DND-41 (cell line): ENCODE measurements at regions not wholly inside any gene's neighbourhood (a gene's known extent, or its start where the extent isn't known, plus 50 kb on each side); places are given as distances from the start of the nearest gene placed in this dataset.

ENCODE experiments used
- ATAC-seq: fragments of 200-7000 bp; cut with Tn5 transposase; 3 replicates; pipeline ENCODE4 v1.9.1; 2021; ENCODE audit warnings: low read depth; ENCODE audit not compliant: insufficient read depth
- DNase-seq: peaks from one replicate; pipeline ENCODE4 v3.0.0-alpha.2; 2020
- H2AFZ ChIP-seq: 2 replicates; pipeline ENCODE4 v1.6.0; 2012; ENCODE audit warnings: low read depth, low read length
- H3K27ac ChIP-seq: 2 replicates; pipeline ENCODE4 v1.5.1; 2012; ENCODE audit warnings: low read length, inconsistent platforms
- H3K27me3 ChIP-seq: fragments of 200-600 bp; sonication (generic); 2 replicates; pipeline ENCODE4 v1.6.0; 2012; ENCODE audit warnings: low read length, mild to moderate bottlenecking, inconsistent platforms; ENCODE audit not compliant: insufficient read depth, poor library complexity
- H3K36me3 ChIP-seq: 2 replicates; pipeline ENCODE4 v1.5.1; 2012; ENCODE audit warnings: low read length, inconsistent platforms; ENCODE audit not compliant: insufficient read depth
- H3K4me1 ChIP-seq: 2 replicates; pipeline ENCODE4 v1.5.1; 2012; ENCODE audit warnings: mild to moderate bottlenecking, low read length; ENCODE audit not compliant: insufficient read depth
- H3K4me2 ChIP-seq: 2 replicates; pipeline ENCODE4 v1.6.0; 2012; ENCODE audit warnings: mild to moderate bottlenecking, moderate library complexity, low read length, inconsistent platforms; ENCODE audit not compliant: insufficient read depth
- H3K4me3 ChIP-seq, 2 experiments: fragments of 200-600 bp in 1 of 2; shearing (Covaris generic) in 1 of 2; 2 replicates each; pipeline ENCODE4 v1.5.1; 2012 to 2016; ENCODE audit warnings: inconsistent platforms in 2 of 2, low read length in 2 of 2, mild to moderate bottlenecking in 2 of 2, low read depth in 1 of 2, moderate library complexity in 1 of 2
- H3K79me2 ChIP-seq: 2 replicates; pipeline ENCODE4 v1.6.0; 2012; ENCODE audit warnings: low read length, inconsistent platforms; ENCODE audit not compliant: insufficient read depth
- H3K9ac ChIP-seq: 2 replicates; pipeline ENCODE4 v1.6.0; 2012; ENCODE audit warnings: low read depth, mild to moderate bottlenecking, inconsistent platforms, low read length, moderate library complexity
- H3K9me3 ChIP-seq: 2 replicates; pipeline ENCODE4 v1.5.1; 2012; ENCODE audit warnings: low read length, moderate library complexity, mild to moderate bottlenecking, inconsistent platforms; ENCODE audit not compliant: insufficient read depth, severe bottlenecking
- H4K20me1 ChIP-seq: 2 replicates; pipeline ENCODE4 v1.6.0; 2012; ENCODE audit warnings: low read length; ENCODE audit not compliant: insufficient read depth
- EZH2 ChIP-seq: IDR thresholded peaks from 3 replicates; pipeline ENCODE4 v1.6.1; 2012; ENCODE audit warnings: borderline replicate concordance, low read depth, mild to moderate bottlenecking, moderate library complexity, low read length, inconsistent platforms; ENCODE audit not compliant: severe bottlenecking
- TF ChIP-seq, protein P1 (sequence below): IDR thresholded peaks from 2 replicates; pipeline ENCODE4 v1.5.1; 2012; ENCODE audit warnings: borderline replicate concordance, low read length, moderate library complexity, mild to moderate bottlenecking; ENCODE audit not compliant: poor library complexity, severe bottlenecking; ENCODE audit errors: extremely low read depth

DNA sequence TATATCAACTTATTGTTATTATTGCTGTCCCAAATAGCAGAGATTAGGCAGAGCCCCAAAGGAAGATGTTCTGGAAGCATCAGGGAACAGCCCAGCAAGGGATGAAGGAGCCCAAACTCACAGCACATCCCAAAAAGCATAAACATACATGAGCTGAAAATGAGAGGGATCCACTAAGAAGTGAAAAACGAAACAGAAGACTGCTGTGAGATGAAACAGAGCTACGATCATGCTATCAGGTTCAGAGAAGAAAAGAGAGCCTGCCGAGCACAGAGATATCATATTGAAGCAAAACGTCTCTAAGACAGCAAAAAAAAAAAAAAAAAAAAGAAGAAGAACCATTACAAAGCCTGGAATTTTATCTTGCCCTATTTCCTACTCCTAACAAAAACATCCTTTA, 127.3 kb downstream of the ZNF608 start:
- Histone ChIP-seq H2AFZ (no peak overlapping the region), H3K27ac (no peak overlapping the region), H3K4me3 (no peak overlapping the region), H3K36me3 (no peaks in the 10 kb centered on the region), H3K4me1 (peaks cover 28% of the 10 kb centered on the region), H3K9me3 (no peaks in the 10 kb centered on the region), H4K20me1 (no peaks in the 10 kb centered on the region), H3K4me2 (no peak overlapping the region), H3K27me3 (no peaks in the 10 kb centered on the region), H3K79me2 (no peaks in the 10 kb centered on the region), H3K9ac (no peak overlapping the region)
- DNase-seq (no peak), ATAC-seq (no peak)
- TF ChIP-seq, protein P1, sequence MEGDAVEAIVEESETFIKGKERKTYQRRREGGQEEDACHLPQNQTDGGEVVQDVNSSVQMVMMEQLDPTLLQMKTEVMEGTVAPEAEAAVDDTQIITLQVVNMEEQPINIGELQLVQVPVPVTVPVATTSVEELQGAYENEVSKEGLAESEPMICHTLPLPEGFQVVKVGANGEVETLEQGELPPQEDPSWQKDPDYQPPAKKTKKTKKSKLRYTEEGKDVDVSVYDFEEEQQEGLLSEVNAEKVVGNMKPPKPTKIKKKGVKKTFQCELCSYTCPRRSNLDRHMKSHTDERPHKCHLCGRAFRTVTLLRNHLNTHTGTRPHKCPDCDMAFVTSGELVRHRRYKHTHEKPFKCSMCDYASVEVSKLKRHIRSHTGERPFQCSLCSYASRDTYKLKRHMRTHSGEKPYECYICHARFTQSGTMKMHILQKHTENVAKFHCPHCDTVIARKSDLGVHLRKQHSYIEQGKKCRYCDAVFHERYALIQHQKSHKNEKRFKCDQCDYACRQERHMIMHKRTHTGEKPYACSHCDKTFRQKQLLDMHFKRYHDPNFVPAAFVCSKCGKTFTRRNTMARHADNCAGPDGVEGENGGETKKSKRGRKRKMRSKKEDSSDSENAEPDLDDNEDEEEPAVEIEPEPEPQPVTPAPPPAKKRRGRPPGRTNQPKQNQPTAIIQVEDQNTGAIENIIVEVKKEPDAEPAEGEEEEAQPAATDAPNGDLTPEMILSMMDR, result no peak

- Histone ChIP-seq H3K4me2 (no peak overlapping the region), H3K4me1 (peaks cover 28% of the 10 kb centered on the region), H2AFZ (no peak overlapping the region), H3K4me3 (no peak overlapping the region), H3K9ac (no peak overlapping the region), H3K27me3 (no peaks in the 10 kb centered on the region), H3K79me2 (no peaks in the 10 kb centered on the region), H4K20me1 (no peaks in the 10 kb centered on the region), H3K27ac (no peak overlapping the region), H3K9me3 (no peaks in the 10 kb centered on the region), H3K36me3 (no peaks in the 10 kb centered on the region)
- no peak for DNase-seq
- TF ChIP-seq, protein P1, result no peak
- TF ChIP-seq EZH2, result no peak
- ATAC-seq, result peak; percentile 59; the same call in 2 of the 3 replicates
Measured at GRCh38 chr5:124617787-124618186, 128.7 kb downstream of the ZNF608 start.

DNA sequence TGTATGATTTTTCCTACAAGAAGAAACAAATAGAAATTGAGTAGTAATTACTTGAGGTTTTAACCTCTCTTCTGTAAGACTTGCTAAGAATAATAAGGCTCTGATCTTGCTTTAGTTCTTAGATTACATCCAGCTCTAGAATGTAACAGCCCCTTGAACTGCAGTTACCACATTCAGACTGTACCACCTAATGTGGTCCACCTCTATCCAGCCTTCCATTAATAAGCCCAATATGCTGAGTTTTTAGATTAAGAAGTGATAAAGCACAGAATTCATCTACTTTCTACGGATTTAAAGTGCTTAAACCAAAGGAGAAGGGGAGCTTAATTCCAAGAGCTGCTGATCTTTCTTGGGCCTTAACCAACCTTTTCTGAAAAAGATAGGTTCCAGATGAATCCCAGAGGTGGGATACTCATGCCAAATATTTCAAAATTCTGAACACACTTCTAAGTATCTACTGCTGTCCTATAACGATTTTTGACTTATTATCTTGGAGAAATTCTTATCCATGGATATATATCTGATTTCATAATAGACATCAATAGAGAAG, 131.5 kb downstream of the ZNF608 start:
- Histone ChIP-seq H3K27me3 (no peaks in the 10 kb centered on the region), H3K4me3 (no peak overlapping the region), H3K4me2 (no peak overlapping the region), H3K9ac (no peak overlapping the region), H3K36me3 (no peaks in the 10 kb centered on the region), H3K27ac (no peak overlapping the region), H4K20me1 (no peaks in the 10 kb centered on the region), H3K4me1 (peaks cover 31% of the 10 kb centered on the region), H3K9me3 (no peaks in the 10 kb centered on the region), H2AFZ (no peak overlapping the region), H3K79me2 (no peaks in the 10 kb centered on the region)
- DNase-seq (no peak), ATAC-seq (no peak)
- TF ChIP-seq, protein P1, result no peak
- no peak for TF ChIP-seq EZH2

- no peak for ATAC-seq
- TF ChIP-seq EZH2, result no peak
- TF ChIP-seq, protein P1, result no peak
- Histone ChIP-seq H3K9ac (no peak overlapping the region), H3K9me3 (no peaks in the 10 kb centered on the region), H3K4me1 (peaks cover 31% of the 10 kb centered on the region), H3K27ac (no peak overlapping the region), H3K79me2 (no peaks in the 10 kb centered on the region), H3K27me3 (no peaks in the 10 kb centered on the region), H2AFZ (no peak overlapping the region), H3K36me3 (no peaks in the 10 kb centered on the region), H3K4me3 (no peak overlapping the region), H4K20me1 (no peaks in the 10 kb centered on the region), H3K4me2 (no peak overlapping the region)
- DNase-seq, result no peak
Measured at GRCh38 chr5:124614105-124614504, 132.3 kb downstream of the ZNF608 start.
